GM18505 (cell line): ENCODE measurements at regions not wholly inside any gene's neighbourhood (a gene's known extent, or its start where the extent isn't known, plus 50 kb on each side); places are given as distances from the start of the nearest gene placed in this dataset.

Experiments
- ATAC-seq: cut with Tn5 transposase; IDR thresholded peaks from one replicate; pipeline ENCODE4 v1.9.1; 2021; ENCODE audit not compliant: unreplicated experiment
- POLR2A ChIP-seq: IDR thresholded peaks from 4 replicates; pipeline ENCODE4 v1.6.1; 2011; ENCODE audit warnings: borderline replicate concordance; ENCODE audit not compliant: insufficient read depth, insufficient read length; ENCODE audit errors: extremely low read depth

GRCh38 chr10:83955406-83955805 is 183.9 kb upstream of the GHITM start:
- no peak for TF ChIP-seq POLR2A
- ATAC-seq: no peak

GRCh38 chr10:83957168-83957947 is 182.0 kb upstream of the GHITM start:
- no peak for ATAC-seq
- TF ChIP-seq POLR2A: no peak

- no peak for ATAC-seq
Measured at GRCh38 chr10:83959328-83959727, 180.0 kb upstream of the GHITM start.

GRCh38 chr10:83960125-83960524 is 179.2 kb upstream of the GHITM start:
- no peak for TF ChIP-seq POLR2A
- ATAC-seq: no peak

More at GRCh38 chr10:83959328-83959727, 180.0 kb upstream of the GHITM start:
- TF ChIP-seq POLR2A: no peak

DNA sequence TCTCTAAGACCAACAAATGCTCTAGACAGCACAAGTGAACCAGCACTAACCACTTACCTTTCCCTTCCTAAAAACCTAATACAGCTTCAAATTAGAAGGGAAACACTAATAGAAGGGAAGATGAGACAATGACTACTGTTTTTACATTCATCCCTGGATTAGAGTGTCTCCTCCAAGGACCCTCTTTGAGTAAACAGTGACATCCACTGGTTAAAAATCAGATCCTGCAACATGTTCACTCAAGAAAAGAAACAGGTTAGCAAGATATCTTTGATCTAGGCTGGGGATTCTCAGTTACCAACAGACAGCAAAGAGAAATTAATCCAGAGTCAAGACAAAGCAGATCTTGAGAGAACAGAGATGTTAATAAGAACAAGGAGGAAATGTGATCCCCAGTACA is 177.7 kb upstream of the GHITM start:
- ATAC-seq: no peak
- no peak for TF ChIP-seq POLR2A

DNA sequence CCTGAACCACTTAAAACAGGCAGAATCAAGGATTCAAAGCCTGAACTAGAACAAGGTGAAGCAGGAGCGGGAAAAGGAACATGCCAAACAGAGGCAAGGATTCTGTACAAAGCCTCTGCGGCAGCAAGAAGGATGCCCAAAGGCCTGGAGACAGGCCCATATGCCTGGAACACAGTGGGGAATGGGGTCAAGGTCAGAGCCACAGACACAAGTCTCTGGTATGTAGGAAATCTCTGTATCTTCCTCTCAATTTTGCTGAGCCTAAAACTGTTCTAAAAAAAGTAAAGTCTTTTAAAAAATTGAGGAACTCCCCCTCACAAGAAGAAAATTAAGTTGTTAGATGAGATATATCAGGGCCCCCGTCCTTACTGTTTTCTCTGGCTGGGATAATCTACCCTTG is 175.9 kb upstream of the GHITM start:
- TF ChIP-seq POLR2A: no peak
- no peak for ATAC-seq

DNA sequence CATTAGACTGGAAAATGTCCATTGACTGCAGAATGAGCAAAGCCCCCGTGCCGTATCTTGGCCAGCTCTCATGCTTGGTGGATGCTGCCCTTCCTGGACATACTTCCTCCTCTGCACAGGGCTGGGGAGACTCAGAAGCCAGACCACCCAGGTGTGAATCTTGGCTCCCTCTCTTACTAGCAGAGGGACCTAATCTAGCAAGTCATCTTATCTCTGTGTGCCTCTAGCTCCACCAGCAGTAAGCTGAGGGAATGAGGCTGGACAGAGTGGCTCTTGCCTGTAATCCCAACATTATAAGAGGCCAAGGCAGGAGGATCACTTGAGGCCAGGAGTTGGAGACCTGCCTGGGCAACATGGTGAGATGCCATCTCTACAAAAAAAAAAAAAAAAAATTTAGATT is 173.8 kb upstream of the GHITM start:
- no peak for ATAC-seq
- no peak for TF ChIP-seq POLR2A

DNA sequence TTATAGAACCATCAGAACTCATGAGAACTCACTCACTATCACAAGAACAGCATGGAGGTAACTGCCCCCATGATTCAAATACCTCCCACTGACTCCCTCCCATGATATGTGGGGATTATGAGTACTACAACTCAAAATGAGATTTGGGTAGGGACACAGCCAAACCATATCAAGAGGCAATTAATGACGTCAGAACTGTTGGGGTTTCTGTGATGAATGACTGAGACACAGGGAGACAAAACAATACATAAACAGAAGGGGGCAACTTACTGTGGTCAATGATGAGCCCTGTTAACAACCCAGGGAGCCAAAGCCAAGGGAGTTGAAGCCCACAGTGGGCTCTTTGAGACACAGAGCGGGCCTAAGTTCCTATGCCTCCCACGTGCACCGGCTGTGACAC is 171.3 kb upstream of the GHITM start:
- ATAC-seq: no peak
- no peak for TF ChIP-seq POLR2A

- TF ChIP-seq POLR2A: no peak
- ATAC-seq: no peak
Measured at GRCh38 chr10:83978681-83979383, 160.5 kb upstream of the GHITM start.

DNA sequence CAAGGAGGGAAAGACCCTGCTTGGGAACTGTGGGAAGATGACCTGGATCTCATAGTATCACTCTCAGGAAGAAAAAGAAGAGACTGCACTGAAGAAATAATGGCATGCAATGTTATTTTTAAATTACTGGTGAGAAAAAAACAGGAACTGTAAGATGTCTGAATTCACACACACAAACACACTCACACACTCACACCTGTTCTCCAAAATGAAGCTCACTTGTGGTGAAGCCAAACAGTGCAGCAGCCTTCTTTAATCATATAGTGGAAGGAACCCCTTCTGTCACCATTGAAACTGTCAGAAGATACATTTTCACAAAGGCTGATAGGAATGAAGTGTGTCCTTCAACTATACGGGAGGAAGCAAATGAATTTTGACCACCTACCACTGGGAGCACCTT is 156.5 kb upstream of the GHITM start:
- TF ChIP-seq POLR2A: no peak
- no peak for ATAC-seq

- TF ChIP-seq POLR2A: no peak
- no peak for ATAC-seq
Measured at GRCh38 chr10:83983578-83984255, 155.6 kb upstream of the GHITM start.

GRCh38 chr10:83984256-83984640 is 155.1 kb upstream of the GHITM start:
- TF ChIP-seq POLR2A: no peak
- no peak for ATAC-seq

- ATAC-seq: no peak
- no peak for TF ChIP-seq POLR2A
Measured at GRCh38 chr10:83986800-83987199, 152.5 kb upstream of the GHITM start.

GRCh38 chr10:83987216-83987615 is 152.1 kb upstream of the GHITM start:
- TF ChIP-seq POLR2A: no peak

More at GRCh38 chr10:83987216-83987615, 152.1 kb upstream of the GHITM start:
- ATAC-seq: no peak
